ENCODE measurements at regions not wholly inside any gene's neighbourhood (a gene's known extent, or its start where the extent isn't known, plus 50 kb on each side); places are given as distances from the start of the nearest gene placed in this dataset.
A peak's percentile ranks its signal among the peaks of the same experiment; 100 is the strongest.

GRCh38 chr14:101707068-101707842, 54.3 kb upstream of the PPP2R5C start:
- DNase-seq: peak; percentile 64

- DNase-seq: no peak
Observed at GRCh38 chr14:101707863-101708620, 53.5 kb upstream of the PPP2R5C start.

GRCh38 chr14:101708853-101709532, 52.5 kb upstream of the PPP2R5C start:
- no peak for DNase-seq

GRCh38 chr14:101709533-101709881, 52.0 kb upstream of the PPP2R5C start:
- DNase-seq: no peak

GRCh38 chr14:101709962-101710931, 51.3 kb upstream of the PPP2R5C start:
- DNase-seq: no peak

- DNase-seq: no peak
Observed at GRCh38 chr14:101711041-101711856, 50.3 kb upstream of the PPP2R5C start.

All from NCI-H1092 treated with DMSO at 0.1 percent for 48 hours (cell line).